ENCODE measurements at regions not wholly inside any gene's neighbourhood (a gene's known extent, or its start where the extent isn't known, plus 50 kb on each side); places are given as distances from the start of the nearest gene placed in this dataset.

DNA sequence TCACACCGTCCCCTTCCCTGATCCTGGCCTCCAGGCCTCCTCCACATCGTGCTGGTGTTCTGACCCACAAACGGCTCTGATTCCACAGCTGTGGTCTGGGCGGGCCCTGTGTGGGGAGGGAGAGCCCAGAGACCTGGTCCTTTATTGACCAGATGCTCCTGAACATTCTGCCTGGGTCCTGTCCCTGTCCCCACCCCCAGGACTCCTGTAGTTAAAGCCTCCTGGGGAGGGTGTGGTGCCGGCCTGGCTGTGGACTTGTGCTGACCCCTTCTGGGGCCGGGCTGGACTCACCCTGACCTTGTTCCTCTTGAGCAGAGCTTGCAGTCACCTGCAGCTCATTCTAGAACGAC, 128.7 kb downstream of the CTTN start:
- no peak for TF ChIP-seq POLR2A (IDR thresholded peaks at IDR 0.05; ENCODE audit: low read length)
- no peak for TF ChIP-seq GATA1 (IDR thresholded peaks at IDR 0.05; ENCODE audit: low read depth, low read length)

Data from erythroblast (primary cell).